HEK293 (cell line): ENCODE measurements at regions not wholly inside any gene's neighbourhood (a gene's known extent, or its start where the extent isn't known, plus 50 kb on each side); places are given as distances from the start of the nearest gene placed in this dataset.

Source experiments
- CTCF ChIP-seq: fragments of 450-650 bp; formaldehyde crosslinking; IDR thresholded peaks from 2 replicates; pipeline ENCODE4 v1.5.1; 2016; ENCODE audit warnings: missing biosample characterization, missing genetic modification characterization
- OVOL3 ChIP-seq: fragments of 450-650 bp; formaldehyde crosslinking; IDR thresholded peaks from 2 replicates; pipeline ENCODE4 v1.5.1; 2016; ENCODE audit warnings: missing biosample characterization, missing genetic modification characterization
- PATZ1 ChIP-seq: fragments of 450-650 bp; formaldehyde crosslinking; IDR thresholded peaks from 2 replicates; pipeline ENCODE4 v1.5.1; 2016; ENCODE audit warnings: missing biosample characterization, missing genetic modification characterization
- ZNF132 ChIP-seq: fragments of 450-650 bp; formaldehyde crosslinking; IDR thresholded peaks from 2 replicates; pipeline ENCODE4 v1.5.1; 2017; ENCODE audit warnings: missing biosample characterization, missing genetic modification characterization, borderline replicate concordance
- ZNF146 ChIP-seq: fragments of 450-650 bp; formaldehyde crosslinking; IDR thresholded peaks from 2 replicates; pipeline ENCODE4 v1.5.1; 2016; ENCODE audit warnings: missing biosample characterization, missing genetic modification characterization
- ZNF239 ChIP-seq: fragments of 450-650 bp; formaldehyde crosslinking; IDR thresholded peaks from 2 replicates; pipeline ENCODE4 v1.5.1; 2016; ENCODE audit warnings: missing biosample characterization, missing genetic modification characterization
- ZNF394 ChIP-seq: fragments of 450-650 bp; formaldehyde crosslinking; IDR thresholded peaks from 2 replicates; pipeline ENCODE4 v1.5.1; 2016; ENCODE audit warnings: missing biosample characterization, missing genetic modification characterization, mild to moderate bottlenecking, moderate library complexity, borderline replicate concordance
- TF ChIP-seq, protein P1 (sequence below): fragments of 450-650 bp; formaldehyde crosslinking; IDR thresholded peaks from 2 replicates; pipeline ENCODE4 v1.5.1; 2016; ENCODE audit warnings: missing biosample characterization, missing genetic modification characterization
- TF ChIP-seq, protein P2 (sequence below): fragments of 450-650 bp; formaldehyde crosslinking; IDR thresholded peaks from 2 replicates; pipeline ENCODE4 v1.5.1; 2016; ENCODE audit warnings: missing biosample characterization, missing genetic modification characterization

- TF ChIP-seq CTCF (tag by site-specific recombination): no peak
- no peak for TF ChIP-seq ZNF132 (tag by site-specific recombination)
- TF ChIP-seq ZNF146 (tag by site-specific recombination): no peak
- no peak for TF ChIP-seq ZNF239 (tag by site-specific recombination)
- TF ChIP-seq, protein P1, sequence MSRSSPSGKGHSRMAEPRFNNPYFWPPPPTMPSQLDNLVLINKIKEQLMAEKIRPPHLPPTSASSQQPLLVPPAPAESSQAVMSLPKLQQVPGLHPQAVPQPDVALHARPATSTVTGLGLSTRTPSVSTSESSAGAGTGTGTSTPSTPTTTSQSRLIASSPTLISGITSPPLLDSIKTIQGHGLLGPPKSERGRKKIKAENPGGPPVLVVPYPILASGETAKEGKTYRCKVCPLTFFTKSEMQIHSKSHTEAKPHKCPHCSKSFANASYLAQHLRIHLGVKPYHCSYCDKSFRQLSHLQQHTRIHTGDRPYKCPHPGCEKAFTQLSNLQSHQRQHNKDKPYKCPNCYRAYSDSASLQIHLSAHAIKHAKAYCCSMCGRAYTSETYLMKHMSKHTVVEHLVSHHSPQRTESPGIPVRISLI (tag by site-specific recombination): no peak
- TF ChIP-seq PATZ1: no peak
- TF ChIP-seq ZNF394 (tag by site-specific recombination): no peak
- TF ChIP-seq, protein P2, sequence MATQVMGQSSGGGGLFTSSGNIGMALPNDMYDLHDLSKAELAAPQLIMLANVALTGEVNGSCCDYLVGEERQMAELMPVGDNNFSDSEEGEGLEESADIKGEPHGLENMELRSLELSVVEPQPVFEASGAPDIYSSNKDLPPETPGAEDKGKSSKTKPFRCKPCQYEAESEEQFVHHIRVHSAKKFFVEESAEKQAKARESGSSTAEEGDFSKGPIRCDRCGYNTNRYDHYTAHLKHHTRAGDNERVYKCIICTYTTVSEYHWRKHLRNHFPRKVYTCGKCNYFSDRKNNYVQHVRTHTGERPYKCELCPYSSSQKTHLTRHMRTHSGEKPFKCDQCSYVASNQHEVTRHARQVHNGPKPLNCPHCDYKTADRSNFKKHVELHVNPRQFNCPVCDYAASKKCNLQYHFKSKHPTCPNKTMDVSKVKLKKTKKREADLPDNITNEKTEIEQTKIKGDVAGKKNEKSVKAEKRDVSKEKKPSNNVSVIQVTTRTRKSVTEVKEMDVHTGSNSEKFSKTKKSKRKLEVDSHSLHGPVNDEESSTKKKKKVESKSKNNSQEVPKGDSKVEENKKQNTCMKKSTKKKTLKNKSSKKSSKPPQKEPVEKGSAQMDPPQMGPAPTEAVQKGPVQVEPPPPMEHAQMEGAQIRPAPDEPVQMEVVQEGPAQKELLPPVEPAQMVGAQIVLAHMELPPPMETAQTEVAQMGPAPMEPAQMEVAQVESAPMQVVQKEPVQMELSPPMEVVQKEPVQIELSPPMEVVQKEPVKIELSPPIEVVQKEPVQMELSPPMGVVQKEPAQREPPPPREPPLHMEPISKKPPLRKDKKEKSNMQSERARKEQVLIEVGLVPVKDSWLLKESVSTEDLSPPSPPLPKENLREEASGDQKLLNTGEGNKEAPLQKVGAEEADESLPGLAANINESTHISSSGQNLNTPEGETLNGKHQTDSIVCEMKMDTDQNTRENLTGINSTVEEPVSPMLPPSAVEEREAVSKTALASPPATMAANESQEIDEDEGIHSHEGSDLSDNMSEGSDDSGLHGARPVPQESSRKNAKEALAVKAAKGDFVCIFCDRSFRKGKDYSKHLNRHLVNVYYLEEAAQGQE (tag by site-specific recombination): no peak
- TF ChIP-seq OVOL3 (tag by site-specific recombination): no peak
These were observed 149.7 kb upstream of the CADM1 start for GRCh38 chr11:115653926-115654325.
